HCT116 (cell line): ENCODE measurements at regions not wholly inside any gene's neighbourhood (a gene's known extent, or its start where the extent isn't known, plus 50 kb on each side); places are given as distances from the start of the nearest gene placed in this dataset.

Experiments
- ATAC-seq: fragments of 200-7000 bp; cut with Tn5 transposase; 2 replicates; pipeline ENCODE4 v1.9.1; 2020; ENCODE audit warnings: mild to moderate bottlenecking, moderate library complexity
- BruUV-seq: library from RNA; stranded (reverse); fragments of 400-500 nt; replicated peaks from 2 replicates; lab custom pipeline; 2021; lab: Mats Ljungman, UMichigan
- CTCF ChIA-PET: fragments of 300-600 bp; sonication (Branson Sonifier 250); formaldehyde crosslinking; loops from one replicate; lab custom pipeline; 2021; ENCODE audit warnings: antibody characterized with exemption; lab: Charles Lee
- POLR2A ChIA-PET: fragments of 300-600, 350-600 bp; sonication (Branson Sonifier 250); formaldehyde crosslinking; loops from one replicate; lab custom pipeline; 2021; ENCODE audit warnings: antibody characterized with exemption; lab: Charles Lee
- RAD21 ChIA-PET, 2 experiments: fragments of 300-600 bp; sonication (Branson Sonifier 250); formaldehyde crosslinking; loops; one replicate each; lab custom pipeline; 2023; ENCODE audit warnings: low total read pairs in 2 of 2; ENCODE audit not compliant: uncharacterized antibody in 2 of 2, unreplicated experiment in 2 of 2, low non-redundant PET in 1 of 2; lab: Charles Lee
- DNase-seq: peaks from one replicate; pipeline ENCODE4 v3.0.0-alpha.2; 2010; ENCODE audit warnings: low read depth, low spot score
- H2AFZ ChIP-seq: fragments of 200-600 bp; shearing (Covaris generic), sonication (generic); 2 replicates; pipeline ENCODE4 v1.6.1; 2017; ENCODE audit warnings: low read depth, mixed run types, mixed read lengths, antibody characterized with exemption, low read length; ENCODE audit not compliant: poor library complexity, severe bottlenecking
- H3K27ac ChIP-seq: 2 replicates; pipeline ENCODE4 v1.5.1; 2012; ENCODE audit warnings: low read depth, low read length
- H3K27me3 ChIP-seq: fragments of 200-600 bp; sonication (generic); 2 replicates; pipeline ENCODE4 v1.6.1; 2016; ENCODE audit warnings: mixed run types, low read length, mixed read lengths; ENCODE audit not compliant: insufficient read depth
- H3K36me3 ChIP-seq, 2 experiments: fragments of 200-500 bp in 1 of 2; fragments of 200-600 bp in 1 of 2; sonication (Bioruptor generic) in 1 of 2; sonication (generic) in 1 of 2; 2 replicates each; pipeline versions ENCODE4 v1.5.1 to v1.6.1; 2014 to 2016; ENCODE audit warnings: low read length in 2 of 2, inconsistent platforms in 1 of 2, mixed read lengths in 1 of 2, mixed run types in 1 of 2; ENCODE audit not compliant: insufficient read depth in 2 of 2, control insufficient read depth in 1 of 2
- H3K4me1 ChIP-seq, 2 experiments: fragments of 200-600 bp in 1 of 2; sonication (generic) in 1 of 2; 2 replicates each; pipeline versions ENCODE4 v1.5.1 to v1.6.1; 2012 to 2017; ENCODE audit warnings: low read length in 2 of 2, inconsistent platforms in 1 of 2, mild to moderate bottlenecking in 1 of 2, mixed read lengths in 1 of 2, mixed run types in 1 of 2, moderate library complexity in 1 of 2; ENCODE audit not compliant: insufficient read depth in 2 of 2, control insufficient read depth in 1 of 2
- H3K4me2 ChIP-seq: fragments of 200-600 bp; sonication (generic); 2 replicates; pipeline ENCODE4 v1.6.1; 2017; ENCODE audit warnings: mixed run types, low read length, mixed read lengths
- H3K4me3 ChIP-seq, 2 experiments: fragments of 200-600 bp in 1 of 2; sonication (generic) in 1 of 2; replicated peaks in 1 of 2; 2 replicates each; pipeline ENCODE4 v1.5.1; 2011 to 2016; ENCODE audit warnings: low read length in 2 of 2, control low read depth in 1 of 2, low read depth in 1 of 2, mild to moderate bottlenecking in 1 of 2, mixed read lengths in 1 of 2, mixed run types in 1 of 2
- H3K79me2 ChIP-seq: fragments of 200-600 bp; sonication (generic); 2 replicates; pipeline ENCODE4 v1.6.1; 2017; ENCODE audit warnings: mild to moderate bottlenecking, mixed run types, low read length, moderate library complexity, mixed read lengths; ENCODE audit not compliant: insufficient read depth
- H3K9ac ChIP-seq: fragments of 200-600 bp; sonication (generic); 2 replicates; pipeline ENCODE4 v1.6.1; 2016; ENCODE audit warnings: low read length, mixed read lengths
- H3K9me2 ChIP-seq: fragments of 200-600 bp; sonication (generic), shearing (Covaris generic); 2 replicates; pipeline ENCODE4 v1.6.1; 2017; ENCODE audit warnings: mixed run types, mild to moderate bottlenecking, moderate library complexity; ENCODE audit not compliant: insufficient read depth
- H3K9me3 ChIP-seq, 2 experiments: fragments of 200-500 bp in 1 of 2; fragments of 200-600 bp in 1 of 2; sonication (Bioruptor generic) in 1 of 2; sonication (generic) in 1 of 2; 2 replicates each; pipeline ENCODE4 v1.6.1; 2014 to 2017; ENCODE audit warnings: low read length in 2 of 2, mixed read lengths in 2 of 2, inconsistent platforms in 1 of 2, low read depth in 1 of 2, mild to moderate bottlenecking in 1 of 2, mixed run types in 1 of 2, moderate library complexity in 1 of 2; ENCODE audit not compliant: control insufficient read depth in 1 of 2, insufficient read depth in 1 of 2
- H4K20me1 ChIP-seq: fragments of 200-600 bp; sonication (generic), shearing (Covaris generic); 2 replicates; pipeline ENCODE4 v1.6.1; 2017; ENCODE audit warnings: mixed run types, mild to moderate bottlenecking, moderate library complexity; ENCODE audit not compliant: insufficient read depth
- ATF3 ChIP-seq: IDR thresholded peaks from 2 replicates; pipeline ENCODE4 v1.6.1; 2012
- CBX3 ChIP-seq: IDR thresholded peaks from 2 replicates; pipeline ENCODE4 v1.6.1; 2012; ENCODE audit warnings: low read depth
- CEBPB ChIP-seq: IDR thresholded peaks from 2 replicates; pipeline ENCODE4 v1.6.1; 2012; ENCODE audit warnings: low read depth
- CTCF ChIP-seq, 3 experiments: fragments of 200-600 bp in 1 of 3; sonication (generic) in 1 of 3; IDR thresholded peaks in 2 of 3; conservative IDR thresholded peaks in 1 of 3; 2 replicates each; pipeline ENCODE4 v1.5.1; 2012 to 2017; ENCODE audit warnings: low read depth in 2 of 3, low read length in 2 of 3, antibody characterized with exemption in 1 of 3, borderline replicate concordance in 1 of 3, control low read depth in 1 of 3, mild to moderate bottlenecking in 1 of 3, mixed read lengths in 1 of 3, mixed run types in 1 of 3, moderate library complexity in 1 of 3; ENCODE audit not compliant: insufficient read depth in 1 of 3
- EGR1 ChIP-seq: IDR thresholded peaks from 2 replicates; pipeline ENCODE4 v1.6.1; 2012; ENCODE audit warnings: low read depth
- ELF1 ChIP-seq: IDR thresholded peaks from 2 replicates; pipeline ENCODE4 v1.6.1; 2012; ENCODE audit warnings: low read depth, borderline replicate concordance
- EZH2 ChIP-seq: fragments of 200-600 bp; sonication (generic); IDR thresholded peaks from 2 replicates; pipeline ENCODE4 v1.6.1; 2017; ENCODE audit warnings: antibody characterized with exemption, mixed run types
- EZH2phosphoT487 ChIP-seq: fragments of 200-600 bp; IDR thresholded peaks from 2 replicates; pipeline ENCODE4 v1.6.1; 2018; ENCODE audit warnings: antibody characterized with exemption, borderline replicate concordance
- FOSL1 ChIP-seq: IDR thresholded peaks from 2 replicates; pipeline ENCODE4 v1.6.1; 2012; ENCODE audit warnings: low read depth
- JUND ChIP-seq: IDR thresholded peaks from 2 replicates; pipeline ENCODE4 v1.6.1; 2012
- MAX ChIP-seq: IDR thresholded peaks from 2 replicates; pipeline ENCODE4 v1.6.1; 2012
- POLR2A ChIP-seq: IDR thresholded peaks from 2 replicates; pipeline ENCODE4 v1.7.0; 2011; ENCODE audit warnings: borderline replicate concordance; ENCODE audit not compliant: insufficient read depth, insufficient read length; ENCODE audit errors: extremely low read depth
- RAD21 ChIP-seq: IDR thresholded peaks from 2 replicates; pipeline ENCODE4 v1.6.1; 2012; ENCODE audit warnings: low read depth, mild to moderate bottlenecking
- SIN3A ChIP-seq: IDR thresholded peaks from 2 replicates; pipeline ENCODE4 v1.6.1; 2012; ENCODE audit warnings: low read depth
- SP1 ChIP-seq: IDR thresholded peaks from 2 replicates; pipeline ENCODE4 v1.6.1; 2012; ENCODE audit warnings: low read depth
- SRF ChIP-seq: IDR thresholded peaks from 2 replicates; pipeline ENCODE4 v1.6.1; 2012; ENCODE audit warnings: low read depth
- TCF7L2 ChIP-seq: IDR thresholded peaks from 2 replicates; pipeline ENCODE4 v1.7.0; 2011; ENCODE audit warnings: borderline replicate concordance, inconsistent platforms; ENCODE audit not compliant: insufficient read depth, insufficient read length; ENCODE audit errors: extremely low read depth
- YY1 ChIP-seq: IDR thresholded peaks from 2 replicates; pipeline ENCODE4 v1.6.1; 2011; ENCODE audit warnings: low read length, low read depth, moderate library complexity, mild to moderate bottlenecking; ENCODE audit not compliant: insufficient replicate concordance; ENCODE audit errors: extremely low read depth
- ZBTB33 ChIP-seq: IDR thresholded peaks from 2 replicates; pipeline ENCODE4 v1.6.1; 2011; ENCODE audit warnings: mild to moderate bottlenecking, low read length, moderate library complexity; ENCODE audit not compliant: insufficient replicate concordance; ENCODE audit errors: extremely low read depth
- intact Hi-C: fragments of 100-400 bp; cut with micrococcal nuclease; formaldehyde crosslinking; loops from 2 replicates; pipeline ENCODE4 v1.10.0; 2022

DNA sequence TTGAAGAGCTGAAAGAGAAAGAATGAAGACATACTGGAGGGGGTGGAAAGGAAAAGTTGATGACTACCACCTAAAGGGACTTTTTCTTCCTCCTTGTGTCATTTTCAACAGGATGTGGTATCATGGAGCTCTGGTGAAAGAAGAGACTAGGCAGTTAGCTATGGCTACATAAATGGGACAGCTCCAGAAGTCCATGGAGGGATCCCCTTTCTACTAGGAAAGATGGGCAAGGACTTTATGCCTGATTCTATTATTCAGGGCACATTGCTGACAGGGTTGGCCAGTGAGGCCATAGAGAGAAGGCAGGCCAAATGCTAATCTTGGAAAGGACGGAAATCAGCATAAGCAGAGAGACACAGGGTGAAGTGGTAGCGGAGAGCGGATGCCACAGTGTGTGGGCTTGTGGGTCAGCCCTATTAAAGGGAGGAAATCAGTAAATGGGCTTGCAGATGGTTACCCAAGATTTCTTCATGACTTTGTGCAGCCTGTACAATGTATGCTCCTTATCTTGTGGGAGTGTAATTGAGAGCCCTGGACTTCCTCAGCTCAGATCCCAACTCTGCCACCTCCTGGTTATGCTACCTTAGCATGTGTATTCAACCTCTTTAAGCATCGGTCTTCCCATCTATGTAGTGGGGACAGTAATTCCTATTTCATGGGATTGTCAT is 77.4 kb upstream of the TMEM170B start (continued):
- no peak for TF ChIP-seq CEBPB
- no peak for TF ChIP-seq SRF
- TF ChIP-seq RAD21 = no peak

DNA sequence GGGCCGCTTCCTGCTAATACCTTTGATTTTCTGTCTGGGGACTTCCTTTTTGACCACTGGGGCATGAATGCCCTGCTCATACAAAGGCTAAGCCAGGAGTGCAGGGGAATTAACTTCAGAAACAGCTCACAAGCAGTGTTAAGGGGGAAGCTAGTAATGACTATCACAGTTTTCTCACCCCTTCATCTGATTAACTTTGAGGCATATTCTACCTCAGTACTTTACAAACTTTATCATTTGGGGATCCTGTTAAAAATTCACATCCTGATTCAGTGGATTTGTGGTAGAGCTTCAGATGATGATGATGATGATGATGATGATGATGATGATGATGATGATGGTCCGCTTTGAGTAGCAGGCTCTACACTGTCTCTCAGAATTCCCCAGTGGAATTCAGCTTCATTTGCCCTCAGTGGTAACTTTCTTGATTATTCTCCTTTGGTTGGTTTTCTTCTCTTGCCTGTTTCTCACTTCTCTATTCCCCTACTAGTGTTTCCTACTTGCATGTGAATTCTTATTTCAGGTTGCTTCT is 78.4 kb upstream of the TMEM170B start:
- intact Hi-C loops = no loop called here
- RAD21 ChIA-PET = no interaction called here
- Histone ChIP-seq H4K20me1 (no peaks in the 10 kb centered on the region), H3K9me3 (no peaks in the 10 kb centered on the region), H3K36me3 (no peaks in the 10 kb centered on the region), H3K9me2 (no peaks in the 10 kb centered on the region), H3K4me3 (no peak overlapping the region), H2AFZ (no peak overlapping the region), H3K27ac (no peak overlapping the region), H3K27me3 (no peaks in the 10 kb centered on the region), H3K4me2 (no peak overlapping the region), H3K9ac (no peak overlapping the region), H3K79me2 (no peaks in the 10 kb centered on the region), H3K4me1 (no peaks in the 10 kb centered on the region)
- CTCF ChIA-PET = no interaction called here
- no TSS peak for BruUV-seq
- ATAC-seq (no peak), DNase-seq (no peak)
- TF ChIP-seq TCF7L2 (no peak), EZH2phosphoT487 (no peak), CTCF (IDR thresholded peaks at IDR 0.05 in 2 of 3, conservative IDR thresholded peaks at IDR 0.05 in 1 of 3; ENCODE audit: borderline replicate concordance in 1 of 3, insufficient read depth in 1 of 3, low read depth in 2 of 3, low read length in 2 of 3) (no peak), POLR2A (no peak), JUND (no peak), MAX (no peak), SIN3A (no peak), ATF3 (no peak), CEBPB (no peak), YY1 (no peak), SP1 (no peak), EZH2 (no peak), FOSL1 (no peak), ZBTB33 (no peak), CBX3 (no peak), EGR1 (no peak), ELF1 (no peak)
- POLR2A ChIA-PET = no interaction called here
